NCI-H187 treated with DMSO at 0.1 percent for 48 hours (cell line): ENCODE measurements at regions not wholly inside any gene's neighbourhood (a gene's known extent, or its start where the extent isn't known, plus 50 kb on each side); places are given as distances from the start of the nearest gene placed in this dataset.
"Not testable (repeated sequence)": the region's sequence is repeated elsewhere in the genome, so short reads cannot be mapped to it uniquely, and the experiment has no call there.

Experiments
- DNase-seq: peaks from one replicate; lab custom pipeline; 2025; lab: John Stamatoyannopoulos, UW

GRCh38 chr7:115354925-115355324, 433.0 kb downstream of the MDFIC start:
- DNase-seq = no peak

DNA sequence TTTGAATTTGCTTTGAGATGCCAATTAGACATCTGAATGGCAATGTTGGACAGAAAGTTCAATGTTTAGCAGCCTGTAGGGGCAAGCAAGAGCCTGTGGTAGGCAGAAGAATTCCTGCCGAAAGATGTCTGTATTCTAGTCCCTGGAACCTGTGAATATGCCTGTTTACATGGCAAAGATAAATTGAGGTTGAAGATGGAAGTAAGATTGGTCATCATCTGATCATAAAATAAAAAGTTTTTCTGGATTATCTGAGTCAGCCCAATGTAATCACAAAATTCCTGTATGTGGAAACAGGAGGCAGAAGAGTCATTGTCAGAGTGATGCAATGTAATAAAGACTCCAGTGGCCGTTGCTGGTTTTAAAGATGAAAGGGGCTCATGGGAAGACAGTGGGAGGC, 430.5 kb downstream of the MDFIC start:
- no peak for DNase-seq

- no peak for DNase-seq
Observed at GRCh38 chr7:115350764-115351163, 428.9 kb downstream of the MDFIC start.

GRCh38 chr7:115349635-115350034, 427.7 kb downstream of the MDFIC start:
- DNase-seq = no peak

DNA sequence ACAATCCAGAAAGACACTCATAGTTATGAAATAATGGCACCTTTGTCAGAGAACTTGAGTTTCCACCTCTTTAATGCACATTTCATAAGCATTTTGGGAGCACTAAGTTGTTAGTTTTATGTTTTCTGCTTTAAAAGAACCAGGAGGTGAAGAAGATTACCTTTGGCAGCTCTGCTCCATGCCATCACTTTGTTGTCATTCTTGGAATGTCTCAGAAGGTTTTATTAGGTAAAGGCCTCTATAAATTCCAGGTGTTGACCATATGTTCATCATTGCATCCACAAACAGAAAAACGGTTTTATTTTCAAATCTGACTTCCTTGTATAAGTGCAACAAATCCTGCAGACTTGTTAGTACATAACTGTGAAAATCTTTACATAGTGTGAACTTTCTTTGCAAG, 424.8 kb downstream of the MDFIC start:
- no peak for DNase-seq

DNA sequence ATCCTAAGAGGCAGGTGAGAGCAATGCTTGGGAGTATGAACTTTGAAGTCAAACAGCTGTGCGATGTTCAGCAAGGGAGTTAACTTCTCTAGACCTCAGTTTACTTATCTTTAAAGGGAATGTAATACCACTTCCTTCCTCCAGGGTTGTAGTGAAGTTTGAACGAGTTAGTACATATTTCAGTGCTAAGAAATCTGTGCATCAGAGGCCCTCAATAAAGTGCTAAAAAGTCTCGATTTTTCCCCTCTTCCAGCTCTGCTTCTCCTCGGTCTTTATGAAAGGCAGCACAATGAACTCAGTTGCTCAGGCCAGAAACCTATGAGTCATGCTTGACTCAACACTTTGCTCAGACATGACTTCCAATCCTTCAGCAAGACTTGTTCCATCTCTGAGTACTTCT, 418.9 kb downstream of the MDFIC start:
- no peak for DNase-seq

DNA sequence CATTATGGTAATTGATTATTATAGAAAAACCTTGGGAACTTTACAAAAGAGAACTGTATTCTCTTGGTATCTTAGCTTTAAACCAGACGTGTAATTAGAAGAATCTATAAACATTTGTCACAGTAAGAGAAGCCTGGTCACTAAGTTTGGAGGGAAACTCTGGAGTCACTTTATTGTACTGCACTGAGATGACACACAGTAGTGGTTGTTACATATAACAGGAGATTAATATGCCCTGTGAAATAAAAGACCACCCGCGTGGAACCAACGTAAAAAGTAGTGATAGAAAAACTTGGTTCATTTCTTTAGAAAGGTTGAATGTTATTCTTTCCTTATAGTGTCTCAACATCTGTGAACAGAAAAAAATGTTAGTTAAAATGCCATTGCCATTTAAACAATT, 416.1 kb downstream of the MDFIC start:
- DNase-seq = no peak

- no peak for DNase-seq
Observed at GRCh38 chr7:115332691-115333090, 410.8 kb downstream of the MDFIC start.

DNA sequence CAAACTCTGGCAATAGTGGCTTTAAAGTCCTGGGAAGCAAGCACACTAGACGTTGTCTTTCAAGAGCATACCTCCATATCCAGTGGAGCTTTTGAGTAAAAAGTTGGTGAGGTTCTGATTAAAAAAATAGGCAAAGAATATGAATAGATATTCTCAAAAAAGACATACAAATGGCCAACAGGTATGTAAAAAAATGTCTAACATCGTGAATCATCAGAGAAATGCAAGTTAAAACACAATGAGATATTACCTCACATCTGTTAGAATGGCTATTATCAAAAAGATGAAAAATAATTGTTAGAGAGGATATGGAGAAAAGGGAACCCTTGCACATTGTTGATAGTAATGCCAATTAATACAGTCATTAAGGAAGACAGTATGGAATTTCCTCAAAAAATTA, 407.1 kb downstream of the MDFIC start:
- DNase-seq = no peak

GRCh38 chr7:115328018-115328417, 406.1 kb downstream of the MDFIC start:
- DNase-seq = no peak

- DNase-seq = no peak
Observed at GRCh38 chr7:115327326-115327725, 405.4 kb downstream of the MDFIC start.

GRCh38 chr7:115319541-115319940, 397.6 kb downstream of the MDFIC start:
- no peak for DNase-seq

- DNase-seq = not testable (repeated sequence)
Observed at GRCh38 chr7:115310316-115310715, 388.4 kb downstream of the MDFIC start.

GRCh38 chr7:115306586-115306985, 384.7 kb downstream of the MDFIC start:
- DNase-seq = no peak

DNA sequence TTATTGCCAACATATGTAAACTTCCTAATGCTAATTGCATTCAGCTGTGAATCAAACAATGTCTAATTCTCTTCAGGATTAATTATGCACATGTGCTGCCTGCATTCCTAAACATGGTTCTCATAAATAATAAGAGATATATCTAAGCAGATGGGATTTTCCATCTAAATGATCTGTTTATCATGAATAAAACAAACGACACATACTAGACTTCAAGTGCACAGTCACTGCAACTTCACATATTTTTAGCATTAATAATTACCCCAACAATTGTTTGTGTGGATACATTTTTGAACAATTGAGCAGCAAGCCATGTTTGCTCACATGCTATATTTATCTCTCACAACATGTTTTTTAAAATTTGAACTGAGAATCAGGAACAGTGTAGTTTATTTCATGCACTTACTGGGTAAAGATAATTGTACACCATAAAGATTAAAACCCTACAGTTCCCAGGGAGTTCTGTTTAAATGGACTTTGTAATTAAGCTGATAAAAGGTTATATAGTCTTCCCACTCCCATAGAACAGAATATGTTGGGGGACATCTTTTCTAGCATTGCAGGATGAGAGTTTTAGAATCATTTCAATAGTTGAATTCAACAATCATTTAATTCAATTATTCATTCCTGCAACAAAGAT, 378.5 kb downstream of the MDFIC start:
- no peak for DNase-seq

- no peak for DNase-seq
Observed at GRCh38 chr7:115299397-115300037, 377.6 kb downstream of the MDFIC start.

DNA sequence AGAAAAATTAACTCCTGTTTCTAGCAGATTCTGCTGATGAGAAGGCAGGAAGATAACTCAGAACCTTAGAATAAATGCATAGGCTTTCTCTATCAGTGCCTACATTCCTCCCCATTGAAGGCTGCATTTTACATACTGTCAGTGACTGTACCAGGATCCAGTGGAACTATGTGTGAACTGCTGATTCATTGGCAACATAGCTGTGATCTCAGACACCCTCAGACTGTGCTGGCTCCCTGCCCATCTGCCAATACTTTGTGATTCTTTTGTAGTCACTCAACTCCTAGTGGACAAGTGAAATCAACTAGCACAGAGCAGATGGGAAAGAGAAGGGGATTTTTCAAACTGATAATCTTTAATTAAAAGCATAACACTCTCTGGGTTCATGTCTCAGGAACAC, 375.8 kb downstream of the MDFIC start:
- no peak for DNase-seq

GRCh38 chr7:115293628-115294240, 371.8 kb downstream of the MDFIC start:
- no peak for DNase-seq

DNA sequence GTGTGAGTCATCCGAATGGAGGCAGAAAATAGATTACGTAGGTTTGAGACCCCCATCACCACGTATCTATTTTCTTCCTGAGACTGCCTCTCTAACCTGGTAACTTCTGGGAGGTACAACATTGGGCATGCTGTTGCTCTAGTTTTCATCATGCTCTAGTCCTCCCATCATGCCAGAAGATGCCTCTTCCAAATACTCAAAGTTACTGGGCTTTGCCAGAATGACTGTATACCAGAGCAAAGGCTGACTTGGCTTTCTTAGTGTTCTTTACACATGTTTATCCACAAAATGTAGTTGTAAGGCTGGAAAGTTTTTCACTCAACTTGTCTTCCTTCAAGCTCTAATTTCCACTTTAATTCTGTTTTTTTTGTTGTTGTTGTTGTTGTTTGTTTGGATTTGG, 370.5 kb downstream of the MDFIC start:
- DNase-seq = no peak

- no peak for DNase-seq
Observed at GRCh38 chr7:115289971-115290370, 368.1 kb downstream of the MDFIC start.

DNA sequence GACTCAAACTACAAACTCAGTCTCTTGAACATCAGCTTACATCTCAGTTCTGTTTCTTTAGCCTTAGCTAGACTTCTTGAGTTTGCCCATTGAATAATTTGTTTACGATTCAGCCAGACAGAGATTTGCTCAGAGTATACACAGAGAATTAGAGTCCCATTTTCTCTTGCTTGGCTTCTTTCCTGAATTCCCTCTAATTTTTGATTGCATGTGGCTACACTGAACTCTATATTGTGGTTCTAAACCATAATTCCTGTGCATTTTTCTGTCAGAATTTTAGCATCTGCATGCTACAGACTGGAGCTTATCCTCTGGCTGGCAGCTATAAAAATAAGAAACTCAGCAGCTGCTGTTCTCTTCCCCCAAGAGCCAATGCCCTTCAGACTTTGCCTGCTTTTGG, 354.9 kb downstream of the MDFIC start:
- no peak for DNase-seq

- DNase-seq = not testable (repeated sequence)
Observed at GRCh38 chr7:115273855-115274254, 352.0 kb downstream of the MDFIC start.

DNA sequence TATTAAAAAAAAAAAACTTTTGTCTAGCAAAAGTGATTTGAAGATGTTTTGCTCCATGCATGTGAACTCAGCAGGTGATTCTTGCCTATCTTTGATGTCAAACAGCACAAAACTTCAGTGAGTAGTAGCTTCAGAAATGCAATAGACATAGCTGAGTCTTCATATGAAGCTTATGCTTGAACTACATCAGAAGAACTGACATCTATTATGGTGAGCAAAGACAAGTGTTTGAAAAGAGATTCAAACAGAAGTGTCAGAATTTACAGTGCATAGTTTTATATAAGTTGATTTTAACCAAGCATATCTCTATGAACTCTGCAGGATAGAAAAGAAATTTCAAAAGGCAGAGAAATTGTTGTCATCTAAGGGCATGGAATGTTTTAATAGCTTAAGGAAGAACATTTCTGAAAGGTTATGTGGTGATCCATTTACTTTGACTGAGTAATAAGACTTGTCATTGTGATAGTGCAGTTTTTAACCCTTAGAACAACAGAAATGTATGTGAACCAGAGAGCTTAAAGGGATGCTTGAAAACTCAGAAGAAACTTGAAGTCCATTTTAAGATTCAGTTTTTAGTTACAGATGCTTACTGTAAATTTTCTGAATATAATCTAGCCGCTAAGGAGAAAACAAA, 351.4 kb downstream of the MDFIC start:
- DNase-seq = no peak
